ENCODE measurements at regions not wholly inside any gene's neighbourhood (a gene's known extent, or its start where the extent isn't known, plus 50 kb on each side); places are given as distances from the start of the nearest gene placed in this dataset.

- Histone ChIP-seq H3K27me3 (ENCODE audit: control insufficient read depth in 1 of 2, insufficient read depth in 2 of 2, low read length in 2 of 2) (no peaks in the 10 kb centered on the region), H3K9me3 (ENCODE audit: low read length) (no peaks in the 10 kb centered on the region), H3K27ac (ENCODE audit: low read depth, low read length) (no peak overlapping the region), H3K4me1 (ENCODE audit: insufficient read depth, low read length) (no peaks in the 10 kb centered on the region), H3K36me3 (ENCODE audit: insufficient read depth, low read length) (no peaks in the 10 kb centered on the region), H3K9ac (ENCODE audit: low read length) (no peak overlapping the region), H3K4me3 (ENCODE audit: low read depth in 1 of 2, low read length in 2 of 2) (no peak overlapping the region)
Measured at GRCh38 chr9:115765060-115765459, 388.5 kb upstream of the PAPPA start.

GRCh38 chr9:115766370-115766955, 387.1 kb upstream of the PAPPA start:
- no peaks in the 10 kb centered on the region for H3K36me3 ChIP-seq (ENCODE audit: insufficient read depth, low read length)
- no peak overlapping the region for H3K4me3 ChIP-seq (ENCODE audit: low read depth in 1 of 2, low read length in 2 of 2)
- no peaks in the 10 kb centered on the region for H3K27me3 ChIP-seq (ENCODE audit: control insufficient read depth in 1 of 2, insufficient read depth in 2 of 2, low read length in 2 of 2)
- H3K27ac ChIP-seq (ENCODE audit: low read depth, low read length) = no peak overlapping the region
- no peaks in the 10 kb centered on the region for H3K9me3 ChIP-seq (ENCODE audit: low read length)
- H3K9ac ChIP-seq (ENCODE audit: low read length) = no peak overlapping the region
- no peaks in the 10 kb centered on the region for H3K4me1 ChIP-seq (ENCODE audit: insufficient read depth, low read length)

GRCh38 chr9:115770521-115770920, 383.1 kb upstream of the PAPPA start:
- Histone ChIP-seq H3K4me3 (ENCODE audit: low read depth in 1 of 2, low read length in 2 of 2) (no peak overlapping the region), H3K27me3 (ENCODE audit: control insufficient read depth in 1 of 2, insufficient read depth in 2 of 2, low read length in 2 of 2) (no peaks in the 10 kb centered on the region), H3K9me3 (ENCODE audit: low read length) (no peaks in the 10 kb centered on the region), H3K27ac (ENCODE audit: low read depth, low read length) (no peak overlapping the region), H3K4me1 (ENCODE audit: insufficient read depth, low read length) (no peaks in the 10 kb centered on the region), H3K36me3 (ENCODE audit: insufficient read depth, low read length) (no peaks in the 10 kb centered on the region), H3K9ac (ENCODE audit: low read length) (no peak overlapping the region)

- no peak overlapping the region for H3K9ac ChIP-seq (ENCODE audit: low read length)
- H3K4me1 ChIP-seq (ENCODE audit: insufficient read depth, low read length) = no peaks in the 10 kb centered on the region
- no peaks in the 10 kb centered on the region for H3K36me3 ChIP-seq (ENCODE audit: insufficient read depth, low read length)
- no peaks in the 10 kb centered on the region for H3K9me3 ChIP-seq (ENCODE audit: low read length)
- no peaks in the 10 kb centered on the region for H3K27me3 ChIP-seq (ENCODE audit: control insufficient read depth in 1 of 2, insufficient read depth in 2 of 2, low read length in 2 of 2)
- H3K4me3 ChIP-seq (ENCODE audit: low read depth in 1 of 2, low read length in 2 of 2) = no peak overlapping the region
- no peak overlapping the region for H3K27ac ChIP-seq (ENCODE audit: low read depth, low read length)
Measured at GRCh38 chr9:115775659-115776058, 377.9 kb upstream of the PAPPA start.

GRCh38 chr9:115777610-115778009, 376.0 kb upstream of the PAPPA start:
- Histone ChIP-seq H3K4me1 (ENCODE audit: insufficient read depth, low read length) (no peaks in the 10 kb centered on the region), H3K27ac (ENCODE audit: low read depth, low read length) (no peak overlapping the region), H3K36me3 (ENCODE audit: insufficient read depth, low read length) (no peaks in the 10 kb centered on the region), H3K4me3 (ENCODE audit: low read depth in 1 of 2, low read length in 2 of 2) (no peak overlapping the region), H3K27me3 (ENCODE audit: control insufficient read depth in 1 of 2, insufficient read depth in 2 of 2, low read length in 2 of 2) (no peaks in the 10 kb centered on the region), H3K9me3 (ENCODE audit: low read length) (no peaks in the 10 kb centered on the region), H3K9ac (ENCODE audit: low read length) (no peak overlapping the region)

GRCh38 chr9:115781070-115781736, 372.4 kb upstream of the PAPPA start:
- no peaks in the 10 kb centered on the region for H3K4me1 ChIP-seq (ENCODE audit: insufficient read depth, low read length)
- H3K9me3 ChIP-seq (ENCODE audit: low read length) = no peaks in the 10 kb centered on the region
- no peaks in the 10 kb centered on the region for H3K27me3 ChIP-seq (ENCODE audit: control insufficient read depth in 1 of 2, insufficient read depth in 2 of 2, low read length in 2 of 2)
- H3K4me3 ChIP-seq (ENCODE audit: low read depth in 1 of 2, low read length in 2 of 2) = no peak overlapping the region
- H3K36me3 ChIP-seq (ENCODE audit: insufficient read depth, low read length) = no peaks in the 10 kb centered on the region
- H3K27ac ChIP-seq (ENCODE audit: low read depth, low read length) = no peak overlapping the region
- no peak overlapping the region for H3K9ac ChIP-seq (ENCODE audit: low read length)

DNA sequence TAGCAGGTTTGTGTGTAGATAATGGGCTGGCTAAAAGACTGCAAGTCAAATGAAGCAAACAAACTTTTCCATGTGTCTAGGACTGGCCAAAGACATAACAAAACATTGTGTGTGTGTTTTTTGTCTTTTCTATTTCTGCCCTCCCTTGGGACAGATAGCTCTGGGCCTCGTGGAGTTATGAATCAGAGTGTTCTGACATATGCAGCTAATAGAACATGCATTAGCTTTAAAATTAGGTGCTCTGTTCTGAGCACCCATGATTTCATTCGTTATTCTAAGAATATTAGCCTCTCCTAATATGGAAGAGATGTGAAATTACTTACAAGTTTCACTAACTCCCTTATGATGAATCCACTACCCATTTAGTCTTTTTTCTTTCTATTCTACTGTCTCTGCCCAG, 367.3 kb upstream of the PAPPA start:
- H3K27me3 ChIP-seq (ENCODE audit: control insufficient read depth in 1 of 2, insufficient read depth in 2 of 2, low read length in 2 of 2) = no peaks in the 10 kb centered on the region
- H3K4me1 ChIP-seq (ENCODE audit: insufficient read depth, low read length) = no peaks in the 10 kb centered on the region
- no peak overlapping the region for H3K9ac ChIP-seq (ENCODE audit: low read length)
- no peak overlapping the region for H3K27ac ChIP-seq (ENCODE audit: low read depth, low read length)
- H3K9me3 ChIP-seq (ENCODE audit: low read length) = no peaks in the 10 kb centered on the region
- no peak overlapping the region for H3K4me3 ChIP-seq (ENCODE audit: low read depth in 1 of 2, low read length in 2 of 2)
- no peaks in the 10 kb centered on the region for H3K36me3 ChIP-seq (ENCODE audit: insufficient read depth, low read length)

GRCh38 chr9:115790520-115790919, 363.1 kb upstream of the PAPPA start:
- no peak overlapping the region for H3K4me3 ChIP-seq (ENCODE audit: low read depth in 1 of 2, low read length in 2 of 2)
- no peak overlapping the region for H3K9ac ChIP-seq (ENCODE audit: low read length)
- no peak overlapping the region for H3K27ac ChIP-seq (ENCODE audit: low read depth, low read length)
- no peaks in the 10 kb centered on the region for H3K4me1 ChIP-seq (ENCODE audit: insufficient read depth, low read length)
- no peaks in the 10 kb centered on the region for H3K36me3 ChIP-seq (ENCODE audit: insufficient read depth, low read length)
- H3K27me3 ChIP-seq (ENCODE audit: control insufficient read depth in 1 of 2, insufficient read depth in 2 of 2, low read length in 2 of 2) = no peaks in the 10 kb centered on the region
- no peaks in the 10 kb centered on the region for H3K9me3 ChIP-seq (ENCODE audit: low read length)

- Histone ChIP-seq H3K27ac (ENCODE audit: low read depth, low read length) (no peak overlapping the region), H3K4me3 (ENCODE audit: low read depth in 1 of 2, low read length in 2 of 2) (no peak overlapping the region), H3K4me1 (ENCODE audit: insufficient read depth, low read length) (no peaks in the 10 kb centered on the region), H3K27me3 (ENCODE audit: control insufficient read depth in 1 of 2, insufficient read depth in 2 of 2, low read length in 2 of 2) (no peaks in the 10 kb centered on the region), H3K9ac (ENCODE audit: low read length) (no peak overlapping the region), H3K9me3 (ENCODE audit: low read length) (no peaks in the 10 kb centered on the region), H3K36me3 (ENCODE audit: insufficient read depth, low read length) (no peaks in the 10 kb centered on the region)
Measured at GRCh38 chr9:115794921-115795475, 358.6 kb upstream of the PAPPA start.

GRCh38 chr9:115799734-115800133, 353.9 kb upstream of the PAPPA start:
- Histone ChIP-seq H3K4me1 (ENCODE audit: insufficient read depth, low read length) (no peaks in the 10 kb centered on the region), H3K27ac (ENCODE audit: low read depth, low read length) (no peak overlapping the region), H3K9me3 (ENCODE audit: low read length) (no peaks in the 10 kb centered on the region), H3K4me3 (ENCODE audit: low read depth in 1 of 2, low read length in 2 of 2) (no peak overlapping the region), H3K27me3 (ENCODE audit: control insufficient read depth in 1 of 2, insufficient read depth in 2 of 2, low read length in 2 of 2) (no peaks in the 10 kb centered on the region), H3K36me3 (ENCODE audit: insufficient read depth, low read length) (no peaks in the 10 kb centered on the region), H3K9ac (ENCODE audit: low read length) (no peak overlapping the region)

- H3K4me1 ChIP-seq (ENCODE audit: insufficient read depth, low read length) = no peaks in the 10 kb centered on the region
- H3K36me3 ChIP-seq (ENCODE audit: insufficient read depth, low read length) = no peaks in the 10 kb centered on the region
- no peaks in the 10 kb centered on the region for H3K9me3 ChIP-seq (ENCODE audit: low read length)
- H3K9ac ChIP-seq (ENCODE audit: low read length) = no peak overlapping the region
- H3K27ac ChIP-seq (ENCODE audit: low read depth, low read length) = no peak overlapping the region
- H3K27me3 ChIP-seq (ENCODE audit: control insufficient read depth in 1 of 2, insufficient read depth in 2 of 2, low read length in 2 of 2) = no peaks in the 10 kb centered on the region
- H3K4me3 ChIP-seq (ENCODE audit: low read depth in 1 of 2, low read length in 2 of 2) = no peak overlapping the region
Measured at GRCh38 chr9:115804206-115804605, 349.4 kb upstream of the PAPPA start.

- Histone ChIP-seq H3K36me3 (ENCODE audit: insufficient read depth, low read length) (no peaks in the 10 kb centered on the region), H3K27me3 (ENCODE audit: control insufficient read depth in 1 of 2, insufficient read depth in 2 of 2, low read length in 2 of 2) (no peaks in the 10 kb centered on the region), H3K4me3 (ENCODE audit: low read depth in 1 of 2, low read length in 2 of 2) (no peak overlapping the region), H3K9me3 (ENCODE audit: low read length) (no peaks in the 10 kb centered on the region), H3K27ac (ENCODE audit: low read depth, low read length) (no peak overlapping the region), H3K9ac (ENCODE audit: low read length) (no peak overlapping the region), H3K4me1 (ENCODE audit: insufficient read depth, low read length) (no peaks in the 10 kb centered on the region)
Measured at GRCh38 chr9:115808108-115808507, 345.5 kb upstream of the PAPPA start.

All from muscle layer of colon (tissue), 2 donors.